Stimulated activated CD4-positive, alpha-beta T cell treated with anti-CD3 and anti-CD28 coated beads, Interleukin-15, amount 100 ng/mL, for 1 hour (primary cell): ENCODE measurements at regions not wholly inside any gene's neighbourhood (a gene's known extent, or its start where the extent isn't known, plus 50 kb on each side); places are given as distances from the start of the nearest gene placed in this dataset.

Source experiments
- DNase-seq, 2 donors: peaks; one replicate each; pipeline ENCODE4 v3.0.0-alpha.2; 2020; ENCODE audit warnings: low read depth in 1 of 2, low spot score in 1 of 2

DNA sequence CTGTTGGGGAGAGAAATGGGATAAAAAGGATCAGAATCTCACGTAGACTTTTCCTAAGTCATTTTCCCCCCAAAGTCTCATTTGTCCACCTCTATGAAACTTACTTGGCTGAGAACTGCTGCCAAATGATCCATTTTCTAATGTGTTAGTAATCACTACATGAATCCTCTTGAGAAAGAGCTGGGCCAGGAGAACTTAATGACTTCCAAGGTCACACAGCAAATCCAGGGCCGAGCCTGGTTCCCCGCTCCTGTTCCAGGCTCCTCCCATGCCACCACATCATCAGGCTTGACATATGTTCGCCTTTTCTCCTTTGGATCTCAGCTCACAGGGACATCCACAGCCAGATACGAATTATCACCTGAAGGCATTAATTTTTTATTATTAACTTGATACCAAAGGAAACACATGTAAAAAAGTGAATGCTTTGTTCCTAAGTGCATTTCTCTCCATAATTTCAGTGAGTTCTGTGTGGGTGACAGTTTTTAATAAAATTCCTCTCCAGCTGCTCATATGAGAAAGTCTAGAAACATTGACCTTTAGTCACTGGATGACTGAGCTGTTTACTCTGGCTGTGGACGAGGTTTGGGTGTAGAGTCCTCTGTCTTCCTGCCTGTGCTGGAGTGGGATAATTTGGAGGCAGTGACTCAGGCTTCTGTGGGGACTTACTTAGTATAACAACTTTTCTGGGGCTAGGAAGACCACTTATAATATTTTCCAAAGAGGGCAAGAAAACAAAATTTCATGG lies 276.3 kb downstream of the PAX1 start:
- no peak for DNase-seq

- no peak for DNase-seq
Measured at GRCh38 chr20:21981179-21981578, 275.7 kb downstream of the PAX1 start.

GRCh38 chr20:21971436-21971835 lies 266.0 kb downstream of the PAX1 start:
- DNase-seq, result no peak

DNA sequence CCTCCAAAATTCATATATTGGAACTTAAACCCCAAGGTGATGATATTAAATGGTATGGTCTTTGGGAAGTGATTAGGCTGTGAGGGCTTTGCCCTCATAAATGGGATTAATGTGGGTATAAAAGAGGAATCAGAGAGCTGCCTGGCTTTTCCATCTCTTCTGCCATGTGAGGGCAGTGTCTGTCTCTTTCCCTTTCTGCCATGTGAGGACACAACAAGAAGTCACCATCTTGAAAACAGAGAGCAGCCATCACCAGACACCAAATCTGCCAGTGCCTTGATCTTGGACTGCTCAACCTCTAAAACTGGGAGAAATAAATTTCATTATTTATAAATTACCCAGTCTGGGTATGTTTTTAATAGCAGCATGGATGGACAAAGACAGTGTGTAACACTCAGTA lies 263.0 kb downstream of the PAX1 start:
- DNase-seq, result no peak

DNA sequence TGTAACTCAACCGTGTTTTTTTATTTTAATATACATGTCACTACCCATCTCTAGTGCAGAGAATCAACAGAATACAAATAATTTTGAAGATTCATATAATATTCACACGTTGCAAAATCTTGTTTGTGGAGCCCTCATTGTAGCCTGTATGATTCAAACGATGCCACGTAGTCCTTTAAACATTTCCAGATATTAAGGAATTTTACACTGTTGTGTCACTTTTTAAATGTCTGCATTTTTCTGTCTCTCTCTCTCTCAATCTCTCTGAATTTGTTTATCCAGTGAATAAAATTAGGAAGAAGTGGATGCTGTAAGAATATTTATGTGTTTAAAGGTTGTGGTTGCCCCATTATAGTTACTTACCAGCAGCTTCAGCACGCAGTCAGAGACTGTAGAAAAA lies 262.0 kb downstream of the PAX1 start:
- no peak for DNase-seq

- DNase-seq, result no peak
Measured at GRCh38 chr20:21956591-21956990, 251.1 kb downstream of the PAX1 start.

DNA sequence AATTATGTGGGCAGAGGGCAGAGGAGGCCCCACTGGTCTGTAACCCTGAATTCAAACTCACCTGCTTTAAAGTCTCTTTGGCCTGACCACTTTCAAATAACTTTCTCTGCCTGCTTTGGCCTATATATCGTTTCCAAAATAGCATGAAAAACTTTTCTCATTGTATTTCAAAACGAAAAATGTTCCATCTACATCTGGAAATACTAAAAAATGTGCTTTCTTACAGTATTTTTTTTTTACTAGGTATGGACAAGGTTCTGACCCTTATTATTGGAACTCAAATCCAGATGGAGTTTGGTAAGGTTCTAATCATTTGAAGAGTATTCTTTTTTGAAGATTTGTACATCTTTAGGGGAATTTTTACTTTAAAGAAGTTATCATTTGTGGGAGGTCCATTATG lies 241.9 kb downstream of the PAX1 start:
- no peak for DNase-seq

DNA sequence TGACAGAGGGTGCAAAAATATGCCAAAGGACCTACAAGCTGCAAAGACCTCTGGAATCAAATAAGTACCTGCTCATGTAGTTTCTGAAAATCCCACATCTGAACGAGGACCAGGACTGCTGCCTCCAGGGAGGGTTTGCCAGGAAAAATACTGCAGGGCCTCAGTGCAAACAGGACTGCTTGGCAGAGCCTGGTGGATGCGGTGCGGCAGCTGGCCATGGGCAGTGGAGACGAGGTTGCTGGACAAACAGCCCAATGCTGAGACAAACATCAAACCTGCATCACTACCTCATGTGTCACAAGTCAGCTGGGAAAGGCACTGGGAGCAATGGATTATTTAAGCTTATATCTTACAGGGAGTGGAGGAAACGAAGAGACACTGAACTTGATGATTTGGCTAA lies 238.8 kb downstream of the PAX1 start:
- no peak for DNase-seq

DNA sequence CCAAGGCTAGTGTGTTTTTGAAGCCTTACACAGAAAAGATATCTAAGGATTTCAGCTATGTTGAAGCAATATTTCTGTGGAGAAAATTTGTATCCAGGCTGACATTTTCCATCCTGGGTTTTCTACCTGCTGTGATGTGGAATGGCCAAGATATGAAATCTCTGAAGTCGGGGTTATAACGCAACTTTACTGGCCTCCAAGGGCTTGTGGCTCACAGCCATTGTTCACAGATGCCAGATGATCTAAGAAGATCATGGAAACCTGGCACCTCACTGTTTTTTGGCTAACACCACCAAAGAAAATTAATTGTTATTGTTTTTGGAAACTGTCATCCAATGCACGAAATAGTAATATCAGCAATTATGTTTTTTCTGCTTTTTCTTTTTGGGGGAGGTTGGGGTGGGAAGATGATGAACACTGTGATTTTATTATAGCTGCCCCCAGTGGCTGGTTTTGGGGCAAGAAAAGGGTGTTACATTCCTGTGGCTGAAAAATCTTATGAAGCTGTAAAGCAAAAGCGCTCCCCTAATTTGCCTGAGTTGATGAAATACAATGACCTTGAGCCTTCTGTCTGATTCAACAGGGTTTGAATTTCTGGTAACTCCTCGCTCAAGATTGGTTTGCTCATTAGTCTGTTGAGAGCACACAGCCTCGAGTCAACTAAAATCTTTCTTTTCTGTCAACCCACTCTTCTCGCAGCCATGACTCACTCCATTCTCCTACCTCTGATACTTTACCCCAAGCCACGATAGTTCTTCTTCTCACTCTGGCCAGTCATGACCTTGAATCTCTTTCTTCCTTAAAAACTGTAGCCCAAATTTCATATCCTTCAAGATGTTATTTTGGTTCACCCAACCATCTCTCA lies 236.7 kb downstream of the PAX1 start:
- DNase-seq, result no peak

- no peak for DNase-seq
Measured at GRCh38 chr20:21936720-21937380, 231.4 kb downstream of the PAX1 start.

DNA sequence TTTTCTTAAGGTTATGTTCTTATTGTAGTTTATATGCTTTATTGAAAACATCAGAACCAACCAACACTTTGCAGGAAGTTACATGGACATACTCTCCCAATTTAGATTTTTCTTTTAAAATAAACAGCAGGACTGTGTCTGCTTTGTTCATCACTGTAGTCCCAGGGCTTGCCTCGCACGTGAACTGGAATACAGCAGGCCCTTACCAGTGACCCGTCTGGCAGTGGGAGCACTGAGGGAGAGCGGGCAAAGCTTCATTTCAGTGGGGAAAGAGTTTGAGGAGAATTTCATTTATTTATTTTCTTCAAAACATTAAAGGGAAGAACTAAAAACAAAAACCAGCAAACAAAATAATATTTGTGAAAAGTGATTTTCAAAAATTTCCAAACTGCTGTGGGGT lies 230.8 kb downstream of the PAX1 start:
- DNase-seq, result no peak

GRCh38 chr20:21933526-21933925 lies 228.1 kb downstream of the PAX1 start:
- no peak for DNase-seq

DNA sequence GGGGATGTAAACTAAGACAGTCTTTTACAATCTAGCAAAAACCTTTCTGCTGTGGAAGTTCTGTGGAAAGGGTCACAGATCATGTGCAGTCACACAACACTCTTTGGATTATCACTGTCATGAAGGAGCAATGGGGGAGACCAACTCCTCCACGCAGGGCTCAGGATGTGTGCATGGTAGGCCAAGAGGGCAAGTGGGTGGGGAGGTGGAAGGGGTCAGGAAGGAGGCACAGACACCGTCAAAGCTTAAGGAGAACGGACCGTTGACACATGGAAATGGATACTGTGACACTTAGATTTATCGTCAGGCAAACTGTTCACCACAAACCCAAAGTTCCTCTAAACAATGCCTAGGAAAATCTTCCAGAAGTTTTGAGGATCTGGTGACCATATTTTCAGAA lies 215.8 kb downstream of the PAX1 start:
- no peak for DNase-seq

GRCh38 chr20:21920211-21920610 lies 214.7 kb downstream of the PAX1 start:
- DNase-seq, result no peak

GRCh38 chr20:21918398-21918797 lies 212.9 kb downstream of the PAX1 start:
- DNase-seq, result no peak

DNA sequence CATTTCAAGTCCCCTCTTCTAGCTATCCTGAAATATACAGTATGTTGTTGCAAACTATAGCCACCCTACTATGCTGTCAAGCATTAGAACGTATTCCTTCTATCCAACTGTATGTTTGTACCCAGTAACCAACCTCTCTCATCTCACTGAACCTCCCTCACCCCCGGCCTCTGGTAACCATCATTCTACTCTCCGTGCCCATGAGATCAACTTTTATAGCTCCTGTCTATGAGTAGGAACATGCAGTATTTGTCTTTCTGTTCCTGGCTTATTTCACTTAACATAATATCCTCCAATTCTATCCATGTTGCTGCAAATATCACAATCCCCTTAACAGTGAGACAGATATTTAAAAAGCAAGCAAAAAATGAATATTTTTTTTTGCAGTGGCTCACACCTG lies 196.9 kb downstream of the PAX1 start:
- no peak for DNase-seq

GRCh38 chr20:21901470-21902275 lies 196.2 kb downstream of the PAX1 start:
- no peak for DNase-seq

DNA sequence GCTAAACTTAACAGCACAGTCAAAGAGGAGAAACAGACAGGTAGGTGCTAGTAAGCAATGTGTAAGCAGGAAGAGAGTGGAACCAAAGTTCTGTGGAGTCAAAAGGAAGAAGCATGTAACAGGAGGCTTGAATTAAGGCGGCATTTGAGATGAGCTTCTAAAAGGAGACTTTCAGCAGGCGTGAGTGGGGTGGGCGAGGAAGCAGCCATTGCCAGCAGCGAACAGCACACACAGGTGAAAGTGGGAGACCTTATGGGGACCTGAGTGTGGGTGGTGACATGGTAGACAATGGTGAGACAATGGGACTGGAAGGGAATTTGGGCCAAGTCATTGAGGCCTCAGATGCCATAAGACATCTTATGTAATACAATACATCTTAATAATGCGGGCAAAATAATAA lies 195.0 kb downstream of the PAX1 start:
- no peak for DNase-seq

GRCh38 chr20:21874921-21875320 lies 169.5 kb downstream of the PAX1 start:
- no peak for DNase-seq

DNA sequence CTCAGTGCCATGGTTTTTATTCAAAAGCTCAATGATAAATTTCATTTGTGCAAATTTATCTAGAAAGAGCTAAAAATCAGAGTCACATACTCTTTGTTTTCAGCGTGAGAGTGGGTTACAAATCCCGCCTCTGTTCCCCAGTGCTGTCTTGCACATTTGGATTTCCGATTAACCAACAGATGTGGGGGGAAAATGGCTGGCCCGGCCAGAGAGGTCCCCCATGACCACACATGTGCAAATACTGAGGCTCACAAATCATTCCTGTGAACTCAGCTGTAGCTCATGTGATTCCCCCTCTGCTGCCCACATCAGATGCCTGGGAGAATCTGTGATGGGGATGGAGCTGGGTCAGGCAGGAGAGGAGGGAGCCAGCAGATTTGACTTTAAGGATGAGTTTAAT lies 168.7 kb downstream of the PAX1 start:
- no peak for DNase-seq

DNA sequence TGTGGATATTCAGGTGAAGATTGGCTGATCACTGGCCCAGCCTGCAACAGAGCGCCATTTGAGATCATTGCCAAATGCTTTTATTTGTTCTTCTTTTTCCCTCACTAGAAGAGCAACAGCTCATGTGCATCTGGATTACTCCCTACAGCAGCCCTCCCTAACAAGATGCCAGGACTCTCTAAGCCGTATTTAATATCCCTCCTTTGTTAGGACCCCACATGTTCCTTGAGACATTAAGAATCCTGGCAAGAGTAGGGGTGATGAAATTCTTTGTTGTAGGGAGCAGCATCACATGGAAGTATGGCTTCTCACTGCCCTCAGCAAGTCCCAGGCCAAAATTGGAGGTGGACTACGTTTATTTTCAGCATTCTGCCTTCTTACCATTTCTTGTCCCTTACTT lies 167.8 kb downstream of the PAX1 start:
- no peak for DNase-seq
